HCT116 (cell line): ENCODE measurements at regions not wholly inside any gene's neighbourhood (a gene's known extent, or its start where the extent isn't known, plus 50 kb on each side); places are given as distances from the start of the nearest gene placed in this dataset.

ENCODE experiments used
- ATAC-seq: fragments of 200-7000 bp; cut with Tn5 transposase; 2 replicates; pipeline ENCODE4 v1.9.1; 2020; ENCODE audit warnings: mild to moderate bottlenecking, moderate library complexity
- BruUV-seq: library from RNA; stranded (reverse); fragments of 400-500 nt; replicated peaks from 2 replicates; lab custom pipeline; 2021; lab: Mats Ljungman, UMichigan
- CTCF ChIA-PET: fragments of 300-600 bp; sonication (Branson Sonifier 250); formaldehyde crosslinking; loops from one replicate; lab custom pipeline; 2021; ENCODE audit warnings: antibody characterized with exemption; lab: Charles Lee
- POLR2A ChIA-PET: fragments of 300-600, 350-600 bp; sonication (Branson Sonifier 250); formaldehyde crosslinking; loops from one replicate; lab custom pipeline; 2021; ENCODE audit warnings: antibody characterized with exemption; lab: Charles Lee
- RAD21 ChIA-PET, 2 experiments: fragments of 300-600 bp; sonication (Branson Sonifier 250); formaldehyde crosslinking; loops; one replicate each; lab custom pipeline; 2023; ENCODE audit warnings: low total read pairs in 2 of 2; ENCODE audit not compliant: uncharacterized antibody in 2 of 2, unreplicated experiment in 2 of 2, low non-redundant PET in 1 of 2; lab: Charles Lee
- DNase-seq: peaks from one replicate; pipeline ENCODE4 v3.0.0-alpha.2; 2010; ENCODE audit warnings: low read depth, low spot score
- H2AFZ ChIP-seq: fragments of 200-600 bp; shearing (Covaris generic), sonication (generic); 2 replicates; pipeline ENCODE4 v1.6.1; 2017; ENCODE audit warnings: low read depth, mixed run types, mixed read lengths, antibody characterized with exemption, low read length; ENCODE audit not compliant: poor library complexity, severe bottlenecking
- H3K27ac ChIP-seq: 2 replicates; pipeline ENCODE4 v1.5.1; 2012; ENCODE audit warnings: low read depth, low read length
- H3K27me3 ChIP-seq: fragments of 200-600 bp; sonication (generic); 2 replicates; pipeline ENCODE4 v1.6.1; 2016; ENCODE audit warnings: mixed run types, low read length, mixed read lengths; ENCODE audit not compliant: insufficient read depth
- H3K36me3 ChIP-seq, 2 experiments: fragments of 200-500 bp in 1 of 2; fragments of 200-600 bp in 1 of 2; sonication (Bioruptor generic) in 1 of 2; sonication (generic) in 1 of 2; 2 replicates each; pipeline versions ENCODE4 v1.5.1 to v1.6.1; 2014 to 2016; ENCODE audit warnings: low read length in 2 of 2, inconsistent platforms in 1 of 2, mixed read lengths in 1 of 2, mixed run types in 1 of 2; ENCODE audit not compliant: insufficient read depth in 2 of 2, control insufficient read depth in 1 of 2
- H3K4me1 ChIP-seq, 2 experiments: fragments of 200-600 bp in 1 of 2; sonication (generic) in 1 of 2; 2 replicates each; pipeline versions ENCODE4 v1.5.1 to v1.6.1; 2012 to 2017; ENCODE audit warnings: low read length in 2 of 2, inconsistent platforms in 1 of 2, mild to moderate bottlenecking in 1 of 2, mixed read lengths in 1 of 2, mixed run types in 1 of 2, moderate library complexity in 1 of 2; ENCODE audit not compliant: insufficient read depth in 2 of 2, control insufficient read depth in 1 of 2
- H3K4me2 ChIP-seq: fragments of 200-600 bp; sonication (generic); 2 replicates; pipeline ENCODE4 v1.6.1; 2017; ENCODE audit warnings: mixed run types, low read length, mixed read lengths
- H3K4me3 ChIP-seq, 2 experiments: fragments of 200-600 bp in 1 of 2; sonication (generic) in 1 of 2; replicated peaks in 1 of 2; 2 replicates each; pipeline ENCODE4 v1.5.1; 2011 to 2016; ENCODE audit warnings: low read length in 2 of 2, control low read depth in 1 of 2, low read depth in 1 of 2, mild to moderate bottlenecking in 1 of 2, mixed read lengths in 1 of 2, mixed run types in 1 of 2
- H3K79me2 ChIP-seq: fragments of 200-600 bp; sonication (generic); 2 replicates; pipeline ENCODE4 v1.6.1; 2017; ENCODE audit warnings: mild to moderate bottlenecking, mixed run types, low read length, moderate library complexity, mixed read lengths; ENCODE audit not compliant: insufficient read depth
- H3K9ac ChIP-seq: fragments of 200-600 bp; sonication (generic); 2 replicates; pipeline ENCODE4 v1.6.1; 2016; ENCODE audit warnings: low read length, mixed read lengths
- H3K9me2 ChIP-seq: fragments of 200-600 bp; sonication (generic), shearing (Covaris generic); 2 replicates; pipeline ENCODE4 v1.6.1; 2017; ENCODE audit warnings: mixed run types, mild to moderate bottlenecking, moderate library complexity; ENCODE audit not compliant: insufficient read depth
- H3K9me3 ChIP-seq, 2 experiments: fragments of 200-500 bp in 1 of 2; fragments of 200-600 bp in 1 of 2; sonication (Bioruptor generic) in 1 of 2; sonication (generic) in 1 of 2; 2 replicates each; pipeline ENCODE4 v1.6.1; 2014 to 2017; ENCODE audit warnings: low read length in 2 of 2, mixed read lengths in 2 of 2, inconsistent platforms in 1 of 2, low read depth in 1 of 2, mild to moderate bottlenecking in 1 of 2, mixed run types in 1 of 2, moderate library complexity in 1 of 2; ENCODE audit not compliant: control insufficient read depth in 1 of 2, insufficient read depth in 1 of 2
- H4K20me1 ChIP-seq: fragments of 200-600 bp; sonication (generic), shearing (Covaris generic); 2 replicates; pipeline ENCODE4 v1.6.1; 2017; ENCODE audit warnings: mixed run types, mild to moderate bottlenecking, moderate library complexity; ENCODE audit not compliant: insufficient read depth
- EZH2phosphoT487 ChIP-seq: fragments of 200-600 bp; IDR thresholded peaks from 2 replicates; pipeline ENCODE4 v1.6.1; 2018; ENCODE audit warnings: antibody characterized with exemption, borderline replicate concordance
- POLR2AphosphoS5 ChIP-seq: IDR thresholded peaks from 2 replicates; pipeline ENCODE4 v1.6.1; 2011; ENCODE audit warnings: mild to moderate bottlenecking, low read depth, low read length, moderate library complexity
- SIN3A ChIP-seq: IDR thresholded peaks from 2 replicates; pipeline ENCODE4 v1.6.1; 2012; ENCODE audit warnings: low read depth
- TCF7L2 ChIP-seq: IDR thresholded peaks from 2 replicates; pipeline ENCODE4 v1.7.0; 2011; ENCODE audit warnings: borderline replicate concordance, inconsistent platforms; ENCODE audit not compliant: insufficient read depth, insufficient read length; ENCODE audit errors: extremely low read depth
- ZFX ChIP-seq: fragments of 450-650 bp; IDR thresholded peaks from 2 replicates; pipeline ENCODE4 v1.6.1; 2017
- intact Hi-C: fragments of 100-400 bp; cut with micrococcal nuclease; formaldehyde crosslinking; loops from 2 replicates; pipeline ENCODE4 v1.10.0; 2022
- TF ChIP-seq, protein P1 (sequence below): IDR thresholded peaks from 2 replicates; pipeline ENCODE4 v1.6.1; 2011; ENCODE audit warnings: mild to moderate bottlenecking, low read length, moderate library complexity; ENCODE audit not compliant: insufficient replicate concordance; ENCODE audit errors: extremely low read depth

DNA sequence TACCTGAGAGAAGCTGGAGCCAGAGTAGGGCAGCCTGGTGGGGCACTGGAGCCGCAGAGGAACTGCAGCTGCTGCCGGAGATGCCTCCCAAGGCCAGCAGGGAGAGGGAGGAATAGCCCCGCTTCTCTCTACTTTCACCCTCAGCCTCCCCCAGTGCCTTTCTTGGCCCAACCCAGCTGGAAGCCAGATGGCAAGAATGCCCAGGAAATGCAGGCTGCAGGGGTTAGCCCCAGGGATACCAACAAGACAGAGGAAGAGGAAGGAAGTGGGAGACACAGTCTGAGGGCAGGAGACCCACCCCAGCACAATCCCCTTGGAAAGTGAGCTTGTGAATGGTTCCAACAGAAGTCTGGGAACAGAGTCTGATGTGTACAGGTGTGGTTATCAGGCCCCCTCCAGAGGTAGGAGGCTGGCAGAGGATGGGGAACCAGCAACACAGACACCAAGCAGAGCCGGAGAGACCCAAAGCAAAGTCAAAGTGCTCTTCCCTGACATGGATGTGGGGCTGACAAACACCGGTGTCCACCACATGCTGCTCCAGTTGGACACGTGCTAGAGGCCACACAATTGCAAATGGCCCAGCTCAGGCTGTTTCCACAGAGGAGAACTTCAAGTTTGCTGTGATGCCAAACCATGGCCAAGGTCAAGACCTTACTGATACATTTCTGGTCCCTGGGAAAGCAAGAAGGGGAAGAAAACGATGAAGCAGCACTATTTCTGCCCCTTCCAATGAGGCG lies 418.8 kb upstream of the PROK2 start (continued):
- TF ChIP-seq POLR2AphosphoS5 (no peak), EZH2phosphoT487 (no peak), TCF7L2 (no peak), SIN3A (no peak)

DNA sequence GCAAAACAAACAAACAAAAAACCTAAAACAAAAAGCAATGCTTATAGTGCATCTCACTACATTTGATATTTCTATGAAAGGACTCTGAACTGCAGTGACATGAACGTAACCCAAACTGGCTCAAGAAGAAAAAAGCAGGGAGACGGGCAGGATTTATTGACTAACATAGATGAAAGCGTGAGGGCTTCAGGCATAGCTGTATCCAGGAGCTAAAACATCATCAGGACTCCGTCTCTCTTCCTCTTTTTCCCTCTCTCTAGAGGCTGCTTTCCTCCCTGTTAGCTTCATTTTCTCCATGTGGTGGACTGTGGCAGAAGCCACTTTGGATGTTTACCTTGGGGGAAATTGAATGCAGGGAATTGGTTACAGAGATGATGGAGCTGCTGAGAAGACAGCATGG lies 418.2 kb upstream of the PROK2 start:
- Histone ChIP-seq H4K20me1 (no peaks in the 10 kb centered on the region), H3K27me3 (peaks cover 20% of the 10 kb centered on the region), H3K9ac (no peak overlapping the region), H3K4me3 (no peak overlapping the region), H3K4me1 (no peaks in the 10 kb centered on the region), H3K9me3 (peaks cover 0 to 3% of the 10 kb centered on the region in 2 experiments; a peak in 1 of 4 replicates), H3K27ac (no peak overlapping the region), H2AFZ (no peak overlapping the region), H3K79me2 (no peaks in the 10 kb centered on the region), H3K4me2 (no peak overlapping the region), H3K9me2 (no peaks in the 10 kb centered on the region), H3K36me3 (no peaks in the 10 kb centered on the region)
- no peak for TF ChIP-seq ZFX
- TF ChIP-seq, protein P1, sequence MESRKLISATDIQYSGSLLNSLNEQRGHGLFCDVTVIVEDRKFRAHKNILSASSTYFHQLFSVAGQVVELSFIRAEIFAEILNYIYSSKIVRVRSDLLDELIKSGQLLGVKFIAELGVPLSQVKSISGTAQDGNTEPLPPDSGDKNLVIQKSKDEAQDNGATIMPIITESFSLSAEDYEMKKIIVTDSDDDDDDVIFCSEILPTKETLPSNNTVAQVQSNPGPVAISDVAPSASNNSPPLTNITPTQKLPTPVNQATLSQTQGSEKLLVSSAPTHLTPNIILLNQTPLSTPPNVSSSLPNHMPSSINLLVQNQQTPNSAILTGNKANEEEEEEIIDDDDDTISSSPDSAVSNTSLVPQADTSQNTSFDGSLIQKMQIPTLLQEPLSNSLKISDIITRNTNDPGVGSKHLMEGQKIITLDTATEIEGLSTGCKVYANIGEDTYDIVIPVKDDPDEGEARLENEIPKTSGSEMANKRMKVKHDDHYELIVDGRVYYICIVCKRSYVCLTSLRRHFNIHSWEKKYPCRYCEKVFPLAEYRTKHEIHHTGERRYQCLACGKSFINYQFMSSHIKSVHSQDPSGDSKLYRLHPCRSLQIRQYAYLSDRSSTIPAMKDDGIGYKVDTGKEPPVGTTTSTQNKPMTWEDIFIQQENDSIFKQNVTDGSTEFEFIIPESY = no peak
- ATAC-seq (no peak), DNase-seq (no peak)
- no TSS peak for BruUV-seq
- RAD21 ChIA-PET = no interaction called here
- CTCF ChIA-PET = no interaction called here
- intact Hi-C loops = no loop called here
- POLR2A ChIA-PET = no interaction called here
